HG03469 (cell line): ENCODE measurements at regions not wholly inside any gene's neighbourhood (a gene's known extent, or its start where the extent isn't known, plus 50 kb on each side); places are given as distances from the start of the nearest gene placed in this dataset.
"Not testable (repeated sequence)": the region's sequence is repeated elsewhere in the genome, so short reads cannot be mapped to it uniquely, and the experiment has no call there.

Experiments used
- ATAC-seq: cut with Tn5 transposase; IDR thresholded peaks from one replicate; pipeline ENCODE4 v1.9.1; 2021; ENCODE audit warnings: mild to moderate bottlenecking, moderate library complexity, moderate number of reproducible peaks; ENCODE audit not compliant: unreplicated experiment

- ATAC-seq, result no peak
Measured at GRCh38 chr15:39260791-39261190, 320.1 kb upstream of the THBS1 start.

- ATAC-seq, result not testable (repeated sequence)
Measured at GRCh38 chr15:39261397-39262183, 319.3 kb upstream of the THBS1 start.

- not testable (repeated sequence) for ATAC-seq
Measured at GRCh38 chr15:39262995-39263772, 317.7 kb upstream of the THBS1 start.

GRCh38 chr15:39265261-39265660 is 315.6 kb upstream of the THBS1 start:
- ATAC-seq, result no peak

GRCh38 chr15:39266890-39267289 is 314.0 kb upstream of the THBS1 start:
- no peak for ATAC-seq

- ATAC-seq, result no peak
Measured at GRCh38 chr15:39267685-39268084, 313.2 kb upstream of the THBS1 start.

- no peak for ATAC-seq
Measured at GRCh38 chr15:39269352-39269751, 311.5 kb upstream of the THBS1 start.

GRCh38 chr15:39269821-39270220 is 311.1 kb upstream of the THBS1 start:
- ATAC-seq, result no peak

- no peak for ATAC-seq
Measured at GRCh38 chr15:39270221-39270855, 310.5 kb upstream of the THBS1 start.

- no peak for ATAC-seq
Measured at GRCh38 chr15:39270934-39271333, 309.9 kb upstream of the THBS1 start.

GRCh38 chr15:39272901-39273300 is 308.0 kb upstream of the THBS1 start:
- no peak for ATAC-seq

GRCh38 chr15:39273717-39274411 is 307.0 kb upstream of the THBS1 start:
- ATAC-seq, result no peak

GRCh38 chr15:39275066-39275465 is 305.8 kb upstream of the THBS1 start:
- no peak for ATAC-seq

GRCh38 chr15:39279311-39279710 is 301.6 kb upstream of the THBS1 start:
- ATAC-seq, result no peak

- ATAC-seq, result no peak
Measured at GRCh38 chr15:39281094-39281493, 299.8 kb upstream of the THBS1 start.

GRCh38 chr15:39282663-39283208 is 298.1 kb upstream of the THBS1 start:
- no peak for ATAC-seq

GRCh38 chr15:39283531-39283930 is 297.3 kb upstream of the THBS1 start:
- ATAC-seq, result no peak

GRCh38 chr15:39285071-39285470 is 295.8 kb upstream of the THBS1 start:
- no peak for ATAC-seq

GRCh38 chr15:39285663-39286062 is 295.2 kb upstream of the THBS1 start:
- ATAC-seq, result no peak

GRCh38 chr15:39286706-39287105 is 294.2 kb upstream of the THBS1 start:
- no peak for ATAC-seq
